ENCODE measurements at regions not wholly inside any gene's neighbourhood (a gene's known extent, or its start where the extent isn't known, plus 50 kb on each side); places are given as distances from the start of the nearest gene placed in this dataset.

DNA sequence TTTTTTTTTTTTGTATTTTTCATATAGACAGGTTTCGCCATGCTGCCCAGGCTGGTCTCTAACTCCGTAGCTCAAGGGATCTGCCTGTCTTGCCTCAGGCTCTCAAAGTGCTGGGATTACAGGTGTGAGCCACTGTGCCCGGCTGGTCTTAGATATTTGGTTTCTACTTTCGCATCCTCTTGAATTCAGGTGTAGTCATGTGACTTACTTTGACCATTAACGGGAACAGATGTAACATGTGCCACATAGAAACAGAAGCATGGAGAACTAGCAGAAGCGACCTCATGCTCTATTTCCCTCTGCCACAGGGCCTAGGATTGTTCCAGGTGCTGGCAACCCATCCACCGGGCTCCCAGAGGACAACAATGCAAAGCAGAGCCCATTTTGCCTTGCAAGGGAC is 166.6 kb downstream of the CYLD start:
- peaks cover 8% of the 10 kb centered on the region for H3K27me3 Mint-ChIP-seq
- H3K36me3 Mint-ChIP-seq (ENCODE audit: low read depth) = no peaks in the 10 kb centered on the region
- DNase-seq = no peak
- no peak overlapping the region for H3K4me3 Mint-ChIP-seq
- no peak overlapping the region for H3K27ac Mint-ChIP-seq
- H3K4me1 Mint-ChIP-seq = no peaks in the 10 kb centered on the region
- POLR2A ChIA-PET = no interaction called here
- H3K9me3 Mint-ChIP-seq = no peaks in the 10 kb centered on the region
- CTCF ChIA-PET = no interaction called here

DNA sequence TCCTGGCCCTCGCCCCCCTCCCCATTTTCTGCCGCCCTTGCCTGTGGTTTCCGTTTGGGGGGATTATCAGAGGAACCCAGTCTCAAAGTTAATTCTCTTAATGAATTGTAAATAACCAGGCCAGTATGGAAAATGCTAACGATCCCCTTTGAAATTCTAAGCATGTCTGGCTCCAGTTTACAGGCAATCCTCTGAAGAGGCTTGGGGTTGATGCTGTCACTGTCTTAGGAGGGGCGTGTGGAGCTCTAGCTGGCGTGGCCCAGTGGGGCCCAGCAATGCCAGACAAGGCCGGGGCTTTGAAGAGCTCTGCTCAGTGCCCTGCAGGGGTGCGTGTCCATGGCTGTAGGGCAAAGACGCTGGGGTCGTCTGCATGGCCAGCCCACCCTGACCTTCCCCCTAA is 164.6 kb downstream of the CYLD start:
- POLR2A ChIA-PET = no interaction called here
- Mint-ChIP-seq H3K4me3 (no peak overlapping the region), H3K27me3 (peaks cover 5% of the 10 kb centered on the region), H3K27ac (no peak overlapping the region), H3K4me1 (no peaks in the 10 kb centered on the region), H3K36me3 (ENCODE audit: low read depth) (no peaks in the 10 kb centered on the region), H3K9me3 (no peaks in the 10 kb centered on the region)
- DNase-seq = no peak
- CTCF ChIA-PET = no interaction called here

DNA sequence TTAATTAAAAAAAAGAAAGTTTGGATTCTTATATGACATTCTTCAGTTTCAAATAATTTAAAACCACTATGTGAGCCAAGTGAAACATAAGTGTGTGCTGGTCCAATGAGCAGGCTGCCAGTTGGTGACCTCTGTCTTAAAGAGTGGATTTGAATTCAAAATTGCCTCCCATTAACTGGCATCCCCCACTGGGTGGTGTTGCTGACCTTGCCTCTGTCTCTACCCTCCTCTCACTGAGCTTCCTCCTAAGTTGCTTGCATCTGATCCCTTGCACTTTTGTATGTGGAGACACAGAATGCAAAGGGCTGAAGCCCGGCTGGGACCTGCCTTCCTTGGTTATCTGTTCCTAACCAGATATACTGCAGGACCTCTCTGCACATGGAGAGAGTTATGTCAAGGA is 160.6 kb downstream of the CYLD start:
- no peak for DNase-seq
- ChIA-PET CTCF (interaction anchor here (0.6 to 1.2 kb wide), 2 partner anchors 8 to 42 kb away, joined by 3 read pairs; no protein-coding TSS in a partner anchor), POLR2A (no interaction called here)
- Mint-ChIP-seq H3K9me3 (no peaks in the 10 kb centered on the region), H3K27me3 (peaks cover 4% of the 10 kb centered on the region), H3K27ac (no peak overlapping the region), H3K4me3 (no peak overlapping the region), H3K36me3 (ENCODE audit: low read depth) (no peaks in the 10 kb centered on the region), H3K4me1 (no peaks in the 10 kb centered on the region)

DNA sequence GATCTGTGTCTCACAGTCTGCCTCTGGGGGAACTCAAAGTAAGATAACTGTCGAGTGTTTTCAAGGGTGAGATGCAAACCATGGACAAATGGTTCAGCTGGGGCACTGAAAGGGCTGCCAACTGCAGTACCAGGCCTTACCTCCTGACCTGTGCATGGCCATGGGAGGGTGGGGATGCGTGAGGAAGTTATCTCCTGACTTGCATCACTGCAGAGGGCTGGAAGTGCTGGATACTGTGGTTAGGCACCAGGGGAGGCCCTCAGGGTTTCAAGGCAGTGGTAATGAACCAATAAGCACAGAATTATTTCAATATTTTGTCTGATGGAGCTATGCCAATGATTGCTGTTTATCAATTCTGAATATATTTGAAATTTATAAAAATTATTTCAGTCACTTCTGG is 159.2 kb downstream of the CYLD start:
- Mint-ChIP-seq H3K9me3 (no peaks in the 10 kb centered on the region), H3K27me3 (peaks cover 6% of the 10 kb centered on the region), H3K4me1 (no peaks in the 10 kb centered on the region), H3K27ac (no peak overlapping the region), H3K36me3 (ENCODE audit: low read depth) (no peaks in the 10 kb centered on the region), H3K4me3 (no peak overlapping the region)
- DNase-seq = no peak
- POLR2A ChIA-PET = no interaction called here
- CTCF ChIA-PET = no interaction called here

DNA sequence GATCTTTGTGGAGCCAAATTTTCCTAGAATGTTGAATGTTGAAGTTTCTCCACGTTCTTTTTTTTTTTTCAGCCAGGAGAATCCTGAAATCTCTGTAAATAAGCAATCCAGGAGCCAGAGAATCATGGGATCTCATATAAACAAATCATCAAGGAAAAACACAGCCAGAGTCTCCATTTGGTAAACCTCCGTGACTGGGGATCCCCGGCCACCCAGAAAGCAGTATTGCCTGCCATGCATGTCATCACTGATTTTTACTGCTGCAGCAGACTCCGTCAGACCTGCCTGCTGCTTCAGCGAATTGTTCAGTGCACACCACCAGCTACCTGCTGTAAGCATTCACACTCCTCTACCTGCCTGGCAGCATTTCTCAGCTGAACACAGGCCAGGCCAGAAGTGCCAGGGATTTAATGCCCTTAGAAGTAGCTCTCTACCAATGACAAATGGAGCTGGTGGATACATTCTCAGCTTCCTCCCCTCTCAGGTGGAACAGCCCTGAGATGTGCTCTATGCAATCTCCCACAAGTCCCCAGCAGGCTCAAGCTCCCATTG is 158.6 kb downstream of the CYLD start:
- no peak for DNase-seq
- ChIA-PET CTCF (no interaction called here), POLR2A (no interaction called here)
- Mint-ChIP-seq H3K36me3 (ENCODE audit: low read depth) (no peaks in the 10 kb centered on the region), H3K27me3 (peaks cover 8% of the 10 kb centered on the region), H3K4me3 (no peak overlapping the region), H3K9me3 (no peaks in the 10 kb centered on the region), H3K27ac (no peak overlapping the region), H3K4me1 (no peaks in the 10 kb centered on the region)

DNA sequence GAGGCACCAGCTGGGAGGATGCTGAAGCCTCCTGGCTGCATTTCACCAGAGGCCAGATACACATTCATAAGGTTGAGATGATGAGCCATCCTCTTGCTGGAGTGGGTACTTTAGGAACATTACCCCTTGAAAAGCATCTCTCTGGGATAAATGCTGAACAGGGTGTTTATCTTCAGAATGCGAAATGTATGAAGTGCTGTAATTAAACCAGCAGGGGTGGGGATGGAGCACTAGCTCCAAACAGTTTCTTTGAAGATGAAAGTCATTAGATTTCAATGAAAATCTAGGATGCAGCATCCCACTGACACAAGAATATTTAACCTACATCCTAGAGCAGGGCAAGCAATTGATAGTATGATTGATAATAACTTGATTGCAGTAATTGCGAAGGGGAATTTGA is 158.1 kb downstream of the CYLD start:
- Mint-ChIP-seq H3K4me1 (no peaks in the 10 kb centered on the region), H3K4me3 (no peak overlapping the region)

DNA sequence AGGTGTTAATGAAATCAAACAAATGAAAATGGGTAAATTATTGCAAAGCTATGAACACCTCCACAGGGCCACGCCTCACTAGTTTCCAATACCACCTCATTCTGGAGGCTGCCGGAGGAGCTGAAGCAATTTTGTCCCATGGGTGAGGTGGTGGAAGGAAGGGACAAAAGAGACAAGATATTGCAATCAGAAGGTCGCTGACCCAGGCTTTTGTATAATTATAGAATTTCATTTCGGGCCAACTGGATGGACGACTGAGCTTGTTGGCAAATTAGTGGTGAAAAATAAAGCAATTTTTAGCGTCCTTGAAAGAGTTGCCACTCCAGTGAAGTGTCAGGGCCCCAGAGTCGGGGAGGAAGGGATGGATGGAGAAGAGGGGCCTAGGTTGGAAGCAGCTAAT is 147.9 kb downstream of the CYLD start:
- CTCF ChIA-PET = no interaction called here
- H3K27me3 Mint-ChIP-seq = peaks cover 2% of the 10 kb centered on the region
- no peak overlapping the region for H3K27ac Mint-ChIP-seq
- POLR2A ChIA-PET = no interaction called here
- H3K9me3 Mint-ChIP-seq = no peaks in the 10 kb centered on the region
- no peaks in the 10 kb centered on the region for H3K4me1 Mint-ChIP-seq
- no peak for DNase-seq
- H3K4me3 Mint-ChIP-seq = no peak overlapping the region
- H3K36me3 Mint-ChIP-seq (ENCODE audit: low read depth) = no peaks in the 10 kb centered on the region

More for the DNA sequence above, 158.1 kb downstream of the CYLD start:
- Mint-ChIP-seq H3K27ac (no peak overlapping the region), H3K9me3 (no peaks in the 10 kb centered on the region), H3K36me3 (ENCODE audit: low read depth) (no peaks in the 10 kb centered on the region), H3K27me3 (peaks cover 8% of the 10 kb centered on the region)
- CTCF ChIA-PET = interaction anchor here (1.0 kb wide), 1 partner anchor 12 kb away, joined by 3 read pairs; no protein-coding TSS in a partner anchor
- POLR2A ChIA-PET = no interaction called here
- no peak for DNase-seq

DNA sequence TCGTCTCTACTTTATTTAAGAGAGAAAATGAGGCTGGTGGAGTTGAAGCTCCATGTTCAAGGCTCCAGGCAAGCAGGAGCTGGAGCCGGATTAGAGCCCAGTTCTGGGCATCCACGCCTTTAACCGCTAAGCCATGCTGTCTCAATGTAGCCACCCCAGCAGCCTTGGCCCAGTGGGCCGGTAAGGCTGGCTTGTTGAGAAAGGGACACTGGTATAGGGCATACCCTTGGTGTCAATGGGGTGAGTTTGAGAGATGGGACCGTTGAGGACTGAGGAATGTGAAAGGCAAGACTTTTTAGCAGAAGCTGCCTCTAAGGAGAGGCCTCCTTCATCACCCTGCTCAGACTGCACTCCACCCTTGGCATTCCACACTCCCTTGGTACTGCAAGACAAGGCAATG is 147.4 kb downstream of the CYLD start:
- DNase-seq = no peak
- POLR2A ChIA-PET = no interaction called here
- peaks cover 2% of the 10 kb centered on the region for H3K27me3 Mint-ChIP-seq
- CTCF ChIA-PET = no interaction called here
- H3K27ac Mint-ChIP-seq = no peak overlapping the region
- no peak overlapping the region for H3K4me3 Mint-ChIP-seq
- no peaks in the 10 kb centered on the region for H3K9me3 Mint-ChIP-seq
- no peaks in the 10 kb centered on the region for H3K36me3 Mint-ChIP-seq (ENCODE audit: low read depth)
- H3K4me1 Mint-ChIP-seq = no peaks in the 10 kb centered on the region

DNA sequence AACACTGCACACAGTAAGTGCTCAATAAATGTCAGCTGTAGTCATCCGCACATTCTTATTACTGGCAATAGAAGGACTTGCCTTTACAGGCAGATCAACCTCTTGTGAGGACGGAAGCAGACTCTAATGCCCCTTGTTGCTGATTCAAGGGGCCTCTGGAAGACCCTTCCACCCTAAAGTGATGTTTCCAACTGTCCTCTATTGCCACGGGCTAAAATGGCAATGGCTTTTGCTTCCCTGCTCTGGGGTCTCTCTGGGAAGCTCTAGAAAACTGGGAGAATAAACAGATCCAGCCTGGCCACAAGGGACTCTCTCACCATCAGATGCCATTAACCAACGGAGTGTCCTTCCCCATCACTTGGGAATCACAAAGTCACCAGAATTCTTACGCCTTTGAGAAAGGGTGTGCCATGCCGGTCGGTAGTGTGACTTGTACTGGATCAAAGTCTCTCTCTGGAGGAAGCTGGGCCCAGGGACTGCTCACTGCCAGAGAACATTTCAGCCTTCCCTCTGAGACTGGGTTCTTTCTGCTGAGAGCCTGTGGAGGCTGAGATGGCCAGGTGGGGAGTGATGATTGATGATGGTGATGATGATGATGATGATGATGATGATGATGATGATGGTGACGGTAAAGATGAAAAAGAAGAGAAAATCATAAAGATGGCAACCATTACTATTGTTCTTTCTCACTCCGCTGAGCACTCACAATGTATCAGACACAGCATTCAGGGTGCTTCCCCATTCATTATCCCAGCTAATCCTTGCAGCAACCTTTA is 146.8 kb downstream of the CYLD start:
- H3K4me1 Mint-ChIP-seq = no peaks in the 10 kb centered on the region
- CTCF ChIA-PET = interaction anchor here (0.8 kb wide), 1 partner anchor 11 kb away, joined by 3 read pairs; no protein-coding TSS in a partner anchor
- POLR2A ChIA-PET = no interaction called here
- H3K27ac Mint-ChIP-seq = no peak overlapping the region
- no peaks in the 10 kb centered on the region for H3K36me3 Mint-ChIP-seq (ENCODE audit: low read depth)
- no peak overlapping the region for H3K4me3 Mint-ChIP-seq
- H3K27me3 Mint-ChIP-seq = peaks cover 2% of the 10 kb centered on the region
- H3K9me3 Mint-ChIP-seq = no peaks in the 10 kb centered on the region
- DNase-seq = no peak

DNA sequence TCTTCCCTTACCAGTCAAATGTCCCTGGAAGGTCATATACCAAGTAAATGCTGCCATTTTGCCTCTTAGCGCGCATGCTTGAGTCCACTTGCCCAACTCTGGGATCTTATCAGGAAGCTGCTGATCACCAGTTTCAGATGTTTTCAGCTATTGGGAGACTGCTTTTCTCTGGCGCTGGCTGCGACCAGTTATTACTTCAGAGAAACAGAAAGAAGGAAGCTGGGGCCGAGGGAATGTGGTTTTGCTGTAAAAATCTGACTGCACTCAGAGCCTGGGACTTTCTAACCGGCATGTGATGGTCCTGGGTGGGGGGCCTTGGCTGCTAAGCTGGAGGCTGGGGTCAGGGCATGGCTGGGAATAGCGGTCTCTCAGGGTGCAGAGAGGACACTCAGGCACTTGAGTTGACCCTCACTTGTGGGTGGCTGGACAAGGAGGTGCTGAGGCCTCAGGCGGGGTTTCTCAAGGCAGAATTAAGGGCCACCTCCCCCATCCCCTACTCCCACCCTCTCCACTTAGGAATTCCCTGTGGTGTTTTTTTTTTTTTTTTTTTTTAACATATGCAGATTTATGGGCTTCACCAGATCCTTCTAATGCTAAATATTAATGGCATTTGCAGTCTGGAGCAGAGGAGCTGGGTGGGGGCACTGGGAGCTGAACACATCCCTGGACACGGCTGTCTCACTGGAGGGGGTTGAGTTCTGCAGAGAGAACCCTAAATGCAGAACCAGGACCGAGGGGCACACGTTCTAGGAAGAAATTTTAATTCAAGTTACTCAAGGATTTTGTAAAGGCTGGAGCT is 145.8 kb downstream of the CYLD start:
- CTCF ChIA-PET = interaction anchor here (0.8 kb wide), 1 partner anchor 12 kb away, joined by 3 read pairs; no protein-coding TSS in a partner anchor
- Mint-ChIP-seq H3K4me1 (no peaks in the 10 kb centered on the region), H3K36me3 (ENCODE audit: low read depth) (no peaks in the 10 kb centered on the region), H3K9me3 (no peaks in the 10 kb centered on the region), H3K4me3 (no peak overlapping the region), H3K27me3 (no peaks in the 10 kb centered on the region), H3K27ac (no peak overlapping the region)
- POLR2A ChIA-PET = no interaction called here
- DNase-seq = no peak

DNA sequence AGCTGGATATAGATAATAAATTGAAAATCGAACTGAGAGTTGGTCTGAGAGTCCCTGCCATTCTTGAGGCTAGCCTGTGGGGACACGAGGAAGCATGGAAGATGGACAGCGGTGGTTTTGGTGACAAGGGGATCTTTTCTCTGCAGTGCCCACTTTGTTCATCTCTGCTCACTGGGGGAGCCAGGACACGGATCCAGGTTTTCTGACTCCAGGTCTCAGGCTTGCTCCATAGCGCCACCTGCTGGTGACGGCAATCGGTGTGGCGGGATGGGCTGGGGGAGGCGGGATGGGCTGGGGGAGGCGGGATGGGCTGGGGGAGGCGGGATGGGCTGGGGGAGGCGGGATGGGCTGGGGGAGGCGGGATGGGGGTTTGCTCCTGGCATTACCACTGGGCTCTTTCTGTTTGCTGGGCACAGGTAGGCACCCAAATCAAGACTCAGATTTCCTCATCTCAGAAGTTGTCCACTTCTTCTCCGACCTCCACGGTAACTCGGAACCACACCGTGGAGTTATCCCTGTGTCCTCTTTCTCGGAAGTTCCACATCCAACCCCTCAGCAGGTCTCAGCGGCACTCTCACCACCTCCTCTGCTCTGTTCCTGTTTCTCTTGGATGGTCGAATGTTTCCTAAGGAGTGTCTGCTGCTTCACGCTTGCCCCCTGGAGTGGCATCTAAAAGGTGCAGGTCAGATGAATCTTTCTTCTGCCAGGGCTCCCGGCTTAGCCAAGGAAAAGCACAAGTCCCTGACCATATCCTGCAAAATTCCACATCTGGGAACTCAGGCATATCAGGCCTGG is 142.4 kb downstream of the CYLD start:
- H3K36me3 Mint-ChIP-seq (ENCODE audit: low read depth) = no peaks in the 10 kb centered on the region
- POLR2A ChIA-PET = no interaction called here
- H3K27ac Mint-ChIP-seq = no peak overlapping the region
- no peaks in the 10 kb centered on the region for H3K9me3 Mint-ChIP-seq
- H3K27me3 Mint-ChIP-seq = no peaks in the 10 kb centered on the region
- no peak overlapping the region for H3K4me3 Mint-ChIP-seq
- CTCF ChIA-PET = no interaction called here
- H3K4me1 Mint-ChIP-seq = no peaks in the 10 kb centered on the region
- peak; percentile 35 for DNase-seq

DNA sequence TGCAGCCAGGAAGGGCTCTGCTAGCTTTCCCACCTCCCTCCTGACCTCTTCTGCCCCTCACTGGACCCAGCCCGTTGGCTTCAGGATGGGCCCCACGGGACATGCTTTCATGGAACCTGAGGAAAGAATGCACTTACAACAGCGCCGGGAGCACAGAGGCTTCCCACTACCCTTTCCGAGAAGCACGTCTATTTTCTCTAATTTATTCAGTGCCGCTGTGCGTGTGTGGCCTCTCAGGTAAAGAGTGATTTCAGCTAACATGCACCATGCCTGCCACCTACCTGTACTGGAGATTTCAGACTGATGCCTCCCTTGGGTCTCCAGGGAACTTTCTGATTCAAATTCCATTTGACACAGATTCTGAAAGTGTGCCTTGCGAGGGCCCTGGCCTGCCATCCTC is 140.1 kb downstream of the CYLD start:
- H3K27me3 Mint-ChIP-seq = no peaks in the 10 kb centered on the region
- POLR2A ChIA-PET = no interaction called here
- peak; percentile 1 for DNase-seq
- H3K36me3 Mint-ChIP-seq (ENCODE audit: low read depth) = no peaks in the 10 kb centered on the region
- no peak overlapping the region for H3K27ac Mint-ChIP-seq
- no peaks in the 10 kb centered on the region for H3K4me1 Mint-ChIP-seq
- no peaks in the 10 kb centered on the region for H3K9me3 Mint-ChIP-seq
- H3K4me3 Mint-ChIP-seq = no peak overlapping the region
- CTCF ChIA-PET = no interaction called here

DNA sequence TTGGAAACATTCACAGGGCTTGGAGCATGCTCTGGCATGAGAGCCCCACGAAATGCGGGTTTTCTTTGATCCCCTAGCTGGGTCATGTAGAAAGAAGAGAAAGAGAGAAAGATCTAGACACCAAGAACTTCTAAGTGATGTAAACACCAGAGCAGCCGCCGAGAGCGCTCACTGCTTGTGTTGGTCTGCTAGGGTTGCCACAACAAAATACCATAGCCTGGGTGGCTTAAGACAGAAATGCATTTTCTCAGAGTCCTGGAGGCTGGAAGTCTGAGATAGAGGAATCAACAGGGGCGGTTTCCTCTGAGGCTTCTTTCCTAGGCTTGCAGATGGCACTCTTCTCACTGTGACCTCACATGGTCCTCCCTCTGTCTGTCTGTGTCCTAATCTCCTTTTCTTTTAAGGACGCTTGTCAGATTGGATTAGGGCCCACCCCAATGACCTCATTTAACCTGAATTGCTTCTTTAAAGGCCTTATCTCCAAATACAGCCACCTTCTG is 139.5 kb downstream of the CYLD start:
- H3K4me1 Mint-ChIP-seq = no peaks in the 10 kb centered on the region
- peak; percentile 2 for DNase-seq
- POLR2A ChIA-PET = no interaction called here
- no peaks in the 10 kb centered on the region for H3K9me3 Mint-ChIP-seq
- H3K4me3 Mint-ChIP-seq = no peak overlapping the region
- H3K27me3 Mint-ChIP-seq = peaks cover 1% of the 10 kb centered on the region
- CTCF ChIA-PET = no interaction called here
- no peaks in the 10 kb centered on the region for H3K36me3 Mint-ChIP-seq (ENCODE audit: low read depth)
- H3K27ac Mint-ChIP-seq = no peak overlapping the region
